Glomerular visceral epithelial cell (primary cell): ENCODE measurements at regions not wholly inside any gene's neighbourhood (a gene's known extent, or its start where the extent isn't known, plus 50 kb on each side); places are given as distances from the start of the nearest gene placed in this dataset.

Experiments used
- DNase-seq: peaks from one replicate; pipeline ENCODE4 v3.0.0-alpha.2; 2016; ENCODE audit errors: extremely low spot score

GRCh38 chr6:169047345-169047744 lies 206.3 kb downstream of the THBS2 start:
- no peak for DNase-seq

- no peak for DNase-seq
Measured at GRCh38 chr6:169046483-169047192, 207.0 kb downstream of the THBS2 start.

DNA sequence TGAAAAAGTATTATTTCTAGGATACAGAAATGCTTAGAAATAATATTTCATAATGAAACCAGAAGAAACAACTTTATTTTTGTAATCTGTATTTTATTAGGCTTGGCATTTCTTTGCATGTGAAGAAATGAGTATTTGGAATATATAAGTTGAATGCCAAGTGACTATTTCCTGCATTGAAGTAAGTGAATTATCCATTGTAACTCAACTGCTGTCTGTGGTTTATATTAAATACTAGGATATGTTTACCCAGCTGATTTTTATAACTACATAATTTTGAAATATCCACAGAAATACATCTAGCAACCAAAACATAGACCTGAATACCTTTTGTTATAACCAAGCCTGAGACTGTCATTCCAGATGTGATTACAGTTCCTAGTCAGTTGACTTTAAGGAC lies 207.6 kb downstream of the THBS2 start:
- no peak for DNase-seq

GRCh38 chr6:169045486-169045885 lies 208.2 kb downstream of the THBS2 start:
- DNase-seq, result no peak

GRCh38 chr6:169044381-169045230 lies 209.0 kb downstream of the THBS2 start:
- DNase-seq, result no peak

DNA sequence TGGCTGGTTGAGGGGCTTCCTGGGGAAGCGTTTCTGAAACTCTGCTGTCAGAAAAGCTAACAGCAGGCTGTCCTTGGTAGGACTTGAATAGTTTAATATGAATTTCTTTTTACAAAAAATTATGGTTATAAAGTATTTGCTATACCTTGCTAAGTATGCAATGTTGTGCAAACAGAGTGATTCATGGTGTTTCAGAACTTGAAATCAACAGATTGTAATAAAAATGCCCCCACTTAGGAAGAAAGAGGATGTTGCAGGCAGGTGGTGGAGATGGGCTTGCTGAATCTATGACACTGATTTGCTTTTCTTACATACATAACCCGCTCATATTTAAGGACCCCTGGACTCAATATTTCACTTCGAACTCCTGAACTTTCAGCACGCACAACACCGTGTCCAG lies 211.6 kb downstream of the THBS2 start:
- no peak for DNase-seq

DNA sequence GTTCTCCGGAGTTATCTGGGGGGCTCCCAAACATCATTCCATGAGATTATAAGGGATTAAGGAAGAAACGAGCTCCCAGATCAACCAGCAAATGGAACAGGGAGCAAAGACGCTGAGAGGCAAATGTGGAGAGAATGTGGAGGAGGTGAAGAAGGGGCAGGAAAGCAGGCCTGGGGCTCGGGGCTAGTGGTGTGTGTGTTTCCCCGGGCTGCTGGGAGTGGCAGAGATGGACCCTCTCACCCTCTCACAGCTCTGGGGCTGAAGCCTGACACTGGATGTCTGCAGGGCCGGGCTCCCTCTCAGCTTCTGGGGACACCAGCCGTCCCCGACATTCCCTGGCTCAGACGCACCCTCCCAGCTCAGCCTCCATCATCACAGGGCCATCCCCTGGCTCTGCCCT lies 212.6 kb downstream of the THBS2 start:
- DNase-seq, result no peak

DNA sequence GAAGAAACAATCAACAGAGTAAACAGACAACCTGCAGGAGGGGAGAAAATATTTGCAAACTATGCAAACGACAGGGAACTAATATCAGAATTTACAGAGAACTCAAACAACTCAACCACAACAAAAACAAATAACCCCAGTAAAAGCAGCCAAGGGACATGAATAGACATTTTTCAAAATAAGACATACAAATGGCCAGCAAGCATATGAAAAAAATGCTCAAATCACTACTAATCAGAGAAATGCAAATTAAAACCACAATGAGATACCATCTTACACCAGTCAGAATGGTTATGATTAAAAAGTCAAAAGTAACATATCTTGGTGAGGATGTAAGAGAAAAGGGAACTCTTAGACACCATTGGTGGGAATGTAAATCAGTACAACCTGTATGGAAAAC lies 215.0 kb downstream of the THBS2 start:
- DNase-seq, result no peak

GRCh38 chr6:169035385-169036240 lies 218.0 kb downstream of the THBS2 start:
- DNase-seq, result no peak

- DNase-seq, result no peak
Measured at GRCh38 chr6:169034516-169035167, 219.0 kb downstream of the THBS2 start.

DNA sequence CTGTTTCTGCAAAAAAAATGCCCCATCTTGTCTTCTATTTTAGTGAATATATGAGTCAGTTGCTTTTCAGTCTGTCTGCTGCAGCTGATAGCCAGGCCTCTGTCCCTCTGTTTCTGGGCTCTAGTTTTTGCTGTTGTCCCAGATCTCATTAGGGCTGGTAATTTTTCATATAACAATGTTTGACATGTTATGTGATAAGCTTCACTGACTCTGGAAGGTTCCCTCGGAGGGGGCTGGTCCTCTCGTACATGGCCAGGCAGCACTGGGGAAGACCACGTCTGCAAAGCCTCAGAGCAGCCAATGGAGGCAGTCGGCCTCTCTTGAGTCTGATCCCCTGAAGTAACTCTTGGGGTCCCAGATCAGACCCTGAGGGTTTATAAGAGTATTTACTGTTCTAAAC lies 223.8 kb downstream of the THBS2 start:
- DNase-seq, result no peak

DNA sequence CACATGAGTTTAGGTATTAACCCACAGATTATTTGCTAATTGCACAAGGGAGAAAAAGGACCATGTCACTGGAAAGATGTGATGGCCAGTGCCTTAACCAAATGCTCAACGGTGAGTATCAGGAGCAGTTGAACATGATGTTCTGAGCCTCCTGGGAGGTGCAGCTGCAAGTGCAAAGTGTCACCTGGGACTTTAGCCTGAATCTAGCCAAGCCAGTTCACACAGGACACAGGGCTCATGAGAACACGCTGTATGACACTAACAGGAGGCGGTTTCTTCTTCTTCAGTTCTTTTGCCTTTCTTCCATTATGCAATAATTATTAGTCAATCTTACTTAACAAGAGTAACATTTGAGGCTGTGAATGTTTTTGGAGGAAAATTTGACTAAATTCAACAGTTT lies 225.3 kb downstream of the THBS2 start:
- no peak for DNase-seq

DNA sequence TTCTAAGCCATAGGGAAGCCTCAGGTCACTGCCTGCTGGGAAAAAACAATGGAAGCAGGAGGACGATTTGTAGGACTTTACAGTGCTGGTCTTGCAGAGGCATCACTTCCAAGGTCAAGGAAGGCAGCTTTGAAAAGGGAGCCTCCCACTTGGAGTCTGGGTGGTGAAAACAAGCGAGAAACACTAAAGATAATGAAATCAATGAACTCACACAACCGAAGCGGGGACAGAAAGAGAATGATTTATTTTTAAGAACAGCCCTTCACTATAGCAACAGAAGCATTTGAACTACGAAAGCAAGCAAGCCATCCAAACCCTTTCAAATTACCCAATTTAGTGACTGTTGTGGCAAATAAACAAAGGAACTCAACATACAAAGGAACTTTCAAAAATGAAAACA lies 227.5 kb downstream of the THBS2 start:
- DNase-seq, result no peak

- no peak for DNase-seq
Measured at GRCh38 chr6:169024047-169024660, 229.5 kb downstream of the THBS2 start.

GRCh38 chr6:169023161-169023874 lies 230.3 kb downstream of the THBS2 start:
- no peak for DNase-seq

DNA sequence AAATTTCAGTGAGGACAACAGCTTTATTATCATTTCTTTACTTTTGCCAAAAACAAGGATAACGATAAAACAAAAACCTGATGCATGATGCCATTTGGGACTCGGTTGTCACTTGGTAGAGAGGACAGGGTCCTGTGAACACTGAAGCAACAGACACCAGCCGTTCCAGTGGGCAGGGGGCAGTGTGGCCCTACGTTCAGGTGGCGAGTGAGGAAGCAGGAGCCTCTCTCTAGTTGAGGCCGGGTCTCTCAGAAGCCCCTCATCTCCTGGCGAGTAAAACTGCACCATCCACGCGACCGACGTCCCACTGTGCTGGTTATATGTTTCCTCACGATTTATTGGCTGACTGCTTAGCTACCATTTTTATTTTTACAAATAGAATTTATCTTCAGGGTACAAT lies 231.6 kb downstream of the THBS2 start:
- DNase-seq, result no peak

DNA sequence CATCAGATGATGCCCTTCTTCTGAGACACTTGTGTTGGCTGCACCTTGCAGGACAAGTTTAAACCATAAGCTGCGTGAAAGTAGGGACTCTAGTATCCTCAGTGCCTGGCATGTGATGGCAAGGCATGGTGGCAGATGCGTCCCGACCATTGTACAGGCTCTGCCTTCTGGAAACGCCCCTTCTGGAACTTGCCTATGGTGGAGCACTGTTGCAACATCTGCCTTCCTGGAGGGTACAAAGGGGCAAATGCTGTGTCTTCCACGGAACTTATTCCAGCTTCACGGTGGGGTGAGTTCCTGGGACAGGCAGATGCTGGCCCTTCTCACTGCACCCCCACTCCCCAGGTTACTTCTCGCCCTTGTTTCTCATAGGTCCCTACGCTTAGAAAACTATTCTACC lies 232.8 kb downstream of the THBS2 start:
- DNase-seq, result no peak

- no peak for DNase-seq
Measured at GRCh38 chr6:169019727-169020491, 233.7 kb downstream of the THBS2 start.

GRCh38 chr6:169019111-169019510 lies 234.5 kb downstream of the THBS2 start:
- DNase-seq, result no peak

DNA sequence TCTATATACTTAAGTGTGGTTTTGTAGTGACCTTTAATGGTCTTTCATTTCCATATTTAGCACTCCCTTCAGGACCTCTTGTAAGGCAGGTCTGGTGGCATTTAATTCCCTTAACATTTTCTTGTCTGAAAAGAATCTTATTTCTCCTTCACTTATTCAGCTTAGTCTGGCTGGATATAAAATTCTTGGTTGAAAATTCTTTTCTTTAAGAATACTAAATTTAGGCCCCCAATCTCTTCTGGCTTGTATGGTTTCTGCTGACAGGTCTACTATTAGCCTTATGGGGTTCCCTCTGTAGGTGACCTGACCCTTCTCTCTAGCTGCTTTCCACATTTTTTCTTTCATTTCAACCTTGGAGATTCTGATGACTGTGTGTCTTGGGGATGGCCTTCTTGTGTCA lies 236.9 kb downstream of the THBS2 start:
- DNase-seq, result no peak
